ENCODE measurements at regions not wholly inside any gene's neighbourhood (a gene's known extent, or its start where the extent isn't known, plus 50 kb on each side); places are given as distances from the start of the nearest gene placed in this dataset.
"Not testable (repeated sequence)": the region's sequence is repeated elsewhere in the genome, so short reads cannot be mapped to it uniquely, and the experiment has no call there.

DNA sequence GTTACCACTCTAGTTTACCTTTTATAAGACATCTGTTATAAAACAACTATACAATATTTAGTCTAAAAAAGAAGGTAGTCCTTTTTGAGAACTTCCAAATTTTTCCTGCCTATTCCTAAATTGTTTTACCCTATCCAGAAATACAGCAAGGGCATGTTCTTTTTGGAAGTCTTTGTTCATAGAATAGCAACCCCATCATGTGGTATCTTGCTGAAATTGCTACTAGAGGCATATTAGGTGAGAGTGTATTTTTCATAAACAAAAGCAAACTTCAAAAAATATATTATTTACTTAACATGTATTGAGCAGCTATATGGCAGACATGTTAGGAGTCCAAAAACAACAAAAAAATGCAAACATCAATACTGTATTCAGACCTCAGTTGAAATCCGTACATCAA, 371.8 kb upstream of the NRSN1 start:
- Histone ChIP-seq H3K27ac (no peak overlapping the region), H3K27me3 (ENCODE audit: insufficient read depth, low read depth, severe bottlenecking) (no peaks in the 10 kb centered on the region), H3K36me3 (no peaks in the 10 kb centered on the region), H3K9me3 (ENCODE audit: severe bottlenecking) (peaks cover 12% of the 10 kb centered on the region), H3K4me3 (ENCODE audit: low read depth, low read length) (no peak overlapping the region)
- DNase-seq, result no peak
- TF ChIP-seq, protein P1, sequence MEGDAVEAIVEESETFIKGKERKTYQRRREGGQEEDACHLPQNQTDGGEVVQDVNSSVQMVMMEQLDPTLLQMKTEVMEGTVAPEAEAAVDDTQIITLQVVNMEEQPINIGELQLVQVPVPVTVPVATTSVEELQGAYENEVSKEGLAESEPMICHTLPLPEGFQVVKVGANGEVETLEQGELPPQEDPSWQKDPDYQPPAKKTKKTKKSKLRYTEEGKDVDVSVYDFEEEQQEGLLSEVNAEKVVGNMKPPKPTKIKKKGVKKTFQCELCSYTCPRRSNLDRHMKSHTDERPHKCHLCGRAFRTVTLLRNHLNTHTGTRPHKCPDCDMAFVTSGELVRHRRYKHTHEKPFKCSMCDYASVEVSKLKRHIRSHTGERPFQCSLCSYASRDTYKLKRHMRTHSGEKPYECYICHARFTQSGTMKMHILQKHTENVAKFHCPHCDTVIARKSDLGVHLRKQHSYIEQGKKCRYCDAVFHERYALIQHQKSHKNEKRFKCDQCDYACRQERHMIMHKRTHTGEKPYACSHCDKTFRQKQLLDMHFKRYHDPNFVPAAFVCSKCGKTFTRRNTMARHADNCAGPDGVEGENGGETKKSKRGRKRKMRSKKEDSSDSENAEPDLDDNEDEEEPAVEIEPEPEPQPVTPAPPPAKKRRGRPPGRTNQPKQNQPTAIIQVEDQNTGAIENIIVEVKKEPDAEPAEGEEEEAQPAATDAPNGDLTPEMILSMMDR (IDR thresholded peaks at IDR 0.05; ENCODE audit: low read depth, low read length), result no peak

DNA sequence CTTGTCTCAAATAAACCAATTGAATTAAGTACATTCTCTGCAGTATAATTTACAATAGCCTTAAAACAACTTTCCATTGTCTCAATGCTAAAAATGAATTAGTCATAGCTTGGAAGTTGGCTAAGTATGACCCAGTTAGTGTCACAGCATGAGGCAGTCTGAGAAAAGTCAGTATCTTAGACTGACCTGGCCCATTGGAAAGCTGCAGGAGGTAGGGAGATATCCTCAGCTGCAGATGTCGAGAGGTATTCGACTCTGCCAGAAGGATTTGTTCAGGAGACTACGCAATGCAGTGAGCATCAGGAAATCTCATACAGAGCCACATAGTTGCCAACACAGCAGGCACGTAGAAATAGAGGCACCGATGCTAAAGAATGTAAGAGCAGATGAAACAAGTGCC, 350.9 kb upstream of the NRSN1 start:
- no peaks in the 10 kb centered on the region for H3K27me3 ChIP-seq (ENCODE audit: insufficient read depth, low read depth, severe bottlenecking)
- TF ChIP-seq, protein P1 (IDR thresholded peaks at IDR 0.05; ENCODE audit: low read depth, low read length), result no peak
- H3K4me3 ChIP-seq (ENCODE audit: low read depth, low read length), result no peak overlapping the region
- no peaks in the 10 kb centered on the region for H3K9me3 ChIP-seq (ENCODE audit: severe bottlenecking)
- DNase-seq, result no peak
- H3K27ac ChIP-seq, result no peak overlapping the region
- no peaks in the 10 kb centered on the region for H3K36me3 ChIP-seq

GRCh38 chr6:23783901-23784300, 342.1 kb upstream of the NRSN1 start:
- no peaks in the 10 kb centered on the region for H3K9me3 ChIP-seq (ENCODE audit: severe bottlenecking)
- TF ChIP-seq, protein P1 (IDR thresholded peaks at IDR 0.05; ENCODE audit: low read depth, low read length), result no peak
- no peaks in the 10 kb centered on the region for H3K36me3 ChIP-seq
- no peak for DNase-seq
- no peak overlapping the region for H3K4me3 ChIP-seq (ENCODE audit: low read depth, low read length)
- no peaks in the 10 kb centered on the region for H3K27me3 ChIP-seq (ENCODE audit: insufficient read depth, low read depth, severe bottlenecking)
- no peak overlapping the region for H3K27ac ChIP-seq

DNA sequence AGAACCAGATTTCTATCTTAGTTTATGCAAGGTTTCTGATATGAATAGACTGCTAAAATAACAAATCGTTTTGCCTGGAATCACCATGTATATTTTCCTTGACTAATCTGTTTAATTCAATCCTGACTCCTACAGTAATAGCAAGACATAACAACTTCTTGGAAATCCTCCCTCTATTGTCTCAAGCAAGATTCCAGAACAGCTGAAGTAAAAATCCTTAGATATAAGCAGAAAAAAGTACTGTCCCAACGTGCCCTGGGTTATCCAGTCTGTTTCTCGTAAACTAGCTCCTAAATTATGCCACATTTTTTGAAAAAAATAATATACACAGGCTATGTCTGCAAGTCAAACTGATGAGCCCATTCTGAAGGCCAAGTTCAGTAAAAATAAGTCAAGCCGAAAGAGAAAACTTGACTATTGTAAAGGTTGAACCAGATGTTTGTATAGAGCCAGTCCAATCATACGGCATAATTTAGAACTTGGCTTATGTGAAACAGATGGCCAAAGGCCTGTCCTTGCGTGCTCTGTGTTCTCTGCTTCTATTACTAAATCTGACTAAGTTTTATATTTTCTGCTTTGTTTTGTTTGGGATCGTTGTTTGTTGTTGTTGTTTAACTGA, 341.6 kb upstream of the NRSN1 start:
- Histone ChIP-seq H3K27me3 (ENCODE audit: insufficient read depth, low read depth, severe bottlenecking) (no peaks in the 10 kb centered on the region), H3K36me3 (no peaks in the 10 kb centered on the region), H3K4me3 (ENCODE audit: low read depth, low read length) (no peak overlapping the region), H3K27ac (no peak overlapping the region), H3K9me3 (ENCODE audit: severe bottlenecking) (no peaks in the 10 kb centered on the region)
- TF ChIP-seq, protein P1 (IDR thresholded peaks at IDR 0.05; ENCODE audit: low read depth, low read length), result no peak
- DNase-seq, result no peak

GRCh38 chr6:23790756-23791155, 335.3 kb upstream of the NRSN1 start:
- no peak for DNase-seq
- Histone ChIP-seq H3K9me3 (ENCODE audit: severe bottlenecking) (no peaks in the 10 kb centered on the region), H3K4me3 (ENCODE audit: low read depth, low read length) (no peak overlapping the region), H3K27ac (no peak overlapping the region), H3K36me3 (no peaks in the 10 kb centered on the region), H3K27me3 (ENCODE audit: insufficient read depth, low read depth, severe bottlenecking) (no peaks in the 10 kb centered on the region)
- TF ChIP-seq, protein P1 (IDR thresholded peaks at IDR 0.05; ENCODE audit: low read depth, low read length), result no peak

DNA sequence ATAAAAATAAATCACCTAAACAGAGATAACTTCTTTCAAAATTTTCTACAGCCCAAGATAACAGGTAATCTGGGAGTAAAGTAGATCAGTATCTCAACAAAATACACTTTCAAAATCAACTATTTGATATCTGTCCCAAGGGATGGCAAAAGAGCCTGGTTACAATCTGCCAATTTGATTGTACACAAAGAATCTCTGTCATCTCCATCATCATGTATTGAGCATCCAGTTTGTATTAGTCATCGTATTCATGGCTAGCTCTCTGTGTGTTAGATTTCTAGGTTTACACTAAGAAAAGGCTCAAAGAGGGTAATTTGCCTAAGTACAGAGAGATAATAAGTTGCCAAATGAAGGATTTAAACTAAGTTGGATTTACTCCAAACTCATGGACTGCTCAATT, 329.0 kb upstream of the NRSN1 start:
- no peaks in the 10 kb centered on the region for H3K27me3 ChIP-seq (ENCODE audit: insufficient read depth, low read depth, severe bottlenecking)
- no peaks in the 10 kb centered on the region for H3K9me3 ChIP-seq (ENCODE audit: severe bottlenecking)
- DNase-seq, result no peak
- no peaks in the 10 kb centered on the region for H3K36me3 ChIP-seq
- TF ChIP-seq, protein P1 (IDR thresholded peaks at IDR 0.05; ENCODE audit: low read depth, low read length), result no peak
- H3K27ac ChIP-seq, result no peak overlapping the region
- H3K4me3 ChIP-seq (ENCODE audit: low read depth, low read length), result no peak overlapping the region

- not testable (repeated sequence) for H3K36me3 ChIP-seq; H3K9me3 ChIP-seq (ENCODE audit: severe bottlenecking); H3K4me3 ChIP-seq (ENCODE audit: low read depth, low read length); H3K27ac ChIP-seq; DNase-seq; H3K27me3 ChIP-seq (ENCODE audit: insufficient read depth, low read depth, severe bottlenecking)
These were observed 321.7 kb upstream of the NRSN1 start for GRCh38 chr6:23804289-23804688.

GRCh38 chr6:23821141-23821540, 304.9 kb upstream of the NRSN1 start:
- H3K27ac ChIP-seq; H3K36me3 ChIP-seq; H3K4me3 ChIP-seq (ENCODE audit: low read depth, low read length); DNase-seq: not testable (repeated sequence)
- Histone ChIP-seq H3K9me3 (ENCODE audit: severe bottlenecking) (peaks cover 11% of the 10 kb centered on the region), H3K27me3 (ENCODE audit: insufficient read depth, low read depth, severe bottlenecking) (peaks cover 23% of the 10 kb centered on the region)
